H1 (cell line): ENCODE measurements at regions not wholly inside any gene's neighbourhood (a gene's known extent, or its start where the extent isn't known, plus 50 kb on each side); places are given as distances from the start of the nearest gene placed in this dataset.

Source experiments
- HDAC6 ChIP-seq: IDR thresholded peaks from one replicate; pipeline ENCODE4 v1.7.1; 2012; ENCODE audit warnings: low read depth, mild to moderate bottlenecking, inconsistent platforms, low read length, moderate library complexity
- RNF2 ChIP-seq: fragments of 200-900, 300-1000 bp; sonication (generic); IDR thresholded peaks from 2 replicates; pipeline ENCODE4 v1.7.1; 2016; ENCODE audit warnings: borderline replicate concordance, low read depth, mild to moderate bottlenecking, antibody characterized with exemption, low read length; ENCODE audit not compliant: poor library complexity, severe bottlenecking; ENCODE audit errors: missing control alignments

- TF ChIP-seq RNF2 (no peak), HDAC6 (no peak)
- TF ChIP-seq, all 59 proteins: peak for 0
Measured at GRCh38 chr20:55793986-55794385, 211.3 kb downstream of the CBLN4 start (continued).
